HG03460 (cell line): ENCODE measurements at regions not wholly inside any gene's neighbourhood (a gene's known extent, or its start where the extent isn't known, plus 50 kb on each side); places are given as distances from the start of the nearest gene placed in this dataset.

ENCODE experiments used
- ATAC-seq: cut with Tn5 transposase; IDR thresholded peaks from one replicate; pipeline ENCODE4 v1.9.1; 2021; ENCODE audit not compliant: unreplicated experiment

DNA sequence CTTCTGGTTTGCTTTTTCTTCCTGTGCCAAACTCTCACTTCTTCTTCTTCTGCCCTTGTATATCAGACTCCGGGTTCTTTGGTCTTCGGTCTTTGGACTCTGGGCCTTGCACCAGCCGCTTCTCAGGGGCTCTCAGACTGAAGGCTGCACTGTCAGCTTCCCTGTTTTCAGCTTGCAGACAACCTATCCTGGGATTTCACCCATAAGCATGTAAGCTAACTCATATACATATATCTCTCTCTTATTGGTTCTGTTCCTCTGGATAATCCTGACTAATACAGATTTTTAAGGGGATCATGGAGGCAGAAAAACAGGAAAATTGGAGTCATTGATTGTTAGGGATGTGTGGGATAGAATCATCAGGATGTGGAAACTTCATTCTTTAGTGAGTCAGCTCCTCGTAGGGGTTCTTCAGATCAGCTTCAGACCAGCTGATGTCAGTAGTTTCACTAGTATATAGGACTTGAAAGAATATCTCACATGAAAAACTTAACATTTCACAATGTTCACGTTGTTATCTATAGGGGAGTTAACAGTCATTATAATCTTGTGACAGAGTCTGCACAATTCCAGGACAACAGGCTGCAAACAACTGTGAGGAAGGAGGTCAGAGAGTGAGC lies 102.9 kb downstream of the RASSF9 start:
- ATAC-seq = no peak

DNA sequence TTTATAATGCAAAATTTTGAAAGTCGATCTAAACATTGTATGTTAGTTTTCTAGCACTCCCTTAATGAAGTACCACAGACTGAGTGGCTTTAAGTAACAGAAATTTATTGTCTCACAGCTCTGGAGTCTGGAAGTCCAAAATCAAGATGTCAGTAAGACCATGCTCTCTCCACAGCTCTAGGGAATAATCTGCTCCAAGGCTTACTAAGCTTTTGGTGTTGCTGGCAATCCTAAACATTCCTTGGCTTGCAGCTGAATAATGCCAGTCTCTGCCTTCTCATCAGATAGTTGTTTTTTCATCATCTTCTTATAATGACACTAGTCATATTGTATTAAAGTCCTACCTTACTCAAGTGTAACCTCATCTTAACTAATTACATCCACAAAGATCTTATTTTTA lies 102.2 kb downstream of the RASSF9 start:
- no peak for ATAC-seq

DNA sequence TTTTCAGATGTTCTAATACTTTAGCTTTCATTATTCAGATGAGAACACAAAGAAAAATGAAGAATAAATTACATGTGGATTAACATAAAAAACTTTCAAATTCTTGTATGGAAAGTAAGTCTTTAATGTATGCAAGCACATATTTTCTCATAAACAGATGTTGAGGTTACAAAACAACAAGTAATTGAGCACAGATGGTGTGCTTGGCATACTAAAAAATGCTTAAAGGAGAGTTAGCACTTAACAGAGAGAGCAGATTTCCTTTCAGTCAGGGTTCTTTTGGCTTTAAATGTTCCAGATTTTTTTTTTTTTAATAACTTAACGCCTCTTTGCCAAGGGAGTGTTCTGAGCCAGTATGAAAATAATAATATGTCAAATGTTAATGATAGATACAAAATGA lies 96.0 kb downstream of the RASSF9 start:
- ATAC-seq = no peak

DNA sequence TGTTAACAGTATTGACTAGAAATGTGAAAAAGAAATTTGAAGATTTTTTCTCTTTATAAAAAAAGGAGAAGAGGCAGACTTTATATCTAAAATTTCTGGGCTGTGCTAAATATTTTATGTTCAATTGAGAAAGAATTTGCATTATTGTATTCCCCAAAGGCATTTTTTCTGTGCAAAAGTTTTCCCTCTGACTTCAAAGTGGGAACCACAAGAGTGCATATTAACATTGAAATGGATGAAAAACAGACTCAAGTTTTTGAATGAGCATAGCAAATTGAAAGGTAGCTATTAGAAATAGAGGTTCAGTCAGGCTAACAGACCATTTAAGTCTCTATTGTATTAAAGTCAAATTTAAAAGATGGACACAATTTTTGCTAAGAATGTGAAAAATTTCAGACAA lies 95.2 kb downstream of the RASSF9 start:
- no peak for ATAC-seq

DNA sequence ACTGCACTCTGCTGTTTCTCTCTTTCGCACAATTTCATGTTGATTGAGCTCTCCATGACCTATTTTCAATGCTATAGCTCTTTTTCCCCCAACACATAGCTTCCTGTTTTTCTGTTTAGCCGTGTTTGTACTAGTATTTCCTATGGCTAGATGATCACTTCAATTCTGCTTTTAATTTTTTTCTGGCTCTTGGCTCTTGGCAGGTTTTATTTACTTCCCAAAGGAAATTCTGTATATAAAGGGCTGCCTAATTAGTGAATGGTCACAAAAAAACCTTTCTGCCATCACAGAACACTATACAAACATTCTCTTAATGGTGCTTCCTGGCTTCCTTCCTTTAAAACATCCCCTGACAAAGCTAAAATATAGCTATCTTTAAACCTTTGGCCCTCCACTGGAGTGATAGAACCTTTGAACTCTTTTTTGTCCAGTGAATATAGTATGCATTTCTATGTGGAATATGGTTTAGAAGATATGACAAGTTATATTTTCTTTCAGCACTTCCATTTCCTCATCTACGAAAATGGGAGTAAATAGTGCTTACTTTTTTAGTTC lies 88.2 kb downstream of the RASSF9 start:
- no peak for ATAC-seq
